SK-N-SH treated with all-trans-retinoic acid at 6 μM for 48 hours (cell line): ENCODE measurements at regions not wholly inside any gene's neighbourhood (a gene's known extent, or its start where the extent isn't known, plus 50 kb on each side); places are given as distances from the start of the nearest gene placed in this dataset.
"Not testable (repeated sequence)": the region's sequence is repeated elsewhere in the genome, so short reads cannot be mapped to it uniquely, and the experiment has no call there.

Source experiments
- ATAC-seq: fragments of 200-7000 bp; cut with Tn5 transposase; 3 replicates; pipeline ENCODE4 v1.9.1; 2020; ENCODE audit warnings: mild to moderate bottlenecking, moderate library complexity
- ARNTL ChIP-seq: fragments of 450-650 bp; formaldehyde crosslinking; IDR thresholded peaks from 2 replicates; pipeline ENCODE4 v1.5.0; 2020; ENCODE audit warnings: low read depth, mild to moderate bottlenecking, moderate library complexity, borderline replicate concordance
- BACH2 ChIP-seq: fragments of 250-450 bp; sonication (Bioruptor Pico); IDR thresholded peaks from 2 replicates; pipeline ENCODE4 v1.9.0; 2021; ENCODE audit warnings: mild to moderate bottlenecking, borderline replicate concordance
- CREB5 ChIP-seq: fragments of 250-450 bp; sonication (Bioruptor Pico); IDR thresholded peaks from 2 replicates; pipeline ENCODE4 v1.5.1; 2020; ENCODE audit warnings: low read depth, mild to moderate bottlenecking, moderate library complexity
- CSRNP3 ChIP-seq: fragments of 250-450 bp; sonication (Bioruptor Pico); IDR thresholded peaks from 2 replicates; pipeline ENCODE4 v1.5.1; 2021; ENCODE audit warnings: mild to moderate bottlenecking, moderate library complexity
- GLIS3 ChIP-seq: fragments of 250-450 bp; sonication (Bioruptor Pico); IDR thresholded peaks from 2 replicates; pipeline ENCODE4 v1.5.0; 2020; ENCODE audit warnings: mild to moderate bottlenecking, moderate library complexity
- ISL1 ChIP-seq: fragments of 250-450 bp; sonication (Bioruptor Pico); IDR thresholded peaks from 2 replicates; pipeline ENCODE4 v2.1.2; 2022; ENCODE audit warnings: mild to moderate bottlenecking, moderate library complexity
- OSR1 ChIP-seq: fragments of 250-450 bp; sonication (Bioruptor Pico); IDR thresholded peaks from 2 replicates; pipeline ENCODE4 v1.8.0; 2022; ENCODE audit warnings: moderate library complexity, mild to moderate bottlenecking, inconsistent platforms
- PATZ1 ChIP-seq: fragments of 250-450 bp; sonication (Bioruptor Pico); IDR thresholded peaks from 2 replicates; pipeline ENCODE4 v1.8.0; 2020; ENCODE audit warnings: mild to moderate bottlenecking, moderate library complexity, borderline replicate concordance
- POU6F1 ChIP-seq: fragments of 250-450 bp; sonication (Bioruptor Pico); IDR thresholded peaks from 2 replicates; pipeline ENCODE4 v1.8.0; 2021; ENCODE audit warnings: low read depth, mild to moderate bottlenecking, moderate library complexity, borderline replicate concordance
- PPARA ChIP-seq: fragments of 250-450 bp; sonication (Bioruptor Pico); IDR thresholded peaks from 2 replicates; pipeline ENCODE4 v1.5.0; 2020; ENCODE audit warnings: mild to moderate bottlenecking, borderline replicate concordance
- RARB ChIP-seq: fragments of 250-450 bp; sonication (Bioruptor Pico); IDR thresholded peaks from 2 replicates; pipeline ENCODE4 v1.8.0; 2021; ENCODE audit warnings: mild to moderate bottlenecking, moderate library complexity
- TCF4 ChIP-seq: fragments of 250-450 bp; sonication (Bioruptor Pico); IDR thresholded peaks from 2 replicates; pipeline ENCODE4 v1.8.0; 2021; ENCODE audit warnings: mild to moderate bottlenecking, moderate library complexity, borderline replicate concordance
- TOX ChIP-seq: fragments of 250-450 bp; sonication (Bioruptor Pico); IDR thresholded peaks from 2 replicates; pipeline ENCODE4 v1.8.0; 2021; ENCODE audit warnings: mild to moderate bottlenecking, moderate library complexity, borderline replicate concordance
- TSHZ2 ChIP-seq: fragments of 250-450 bp; sonication (Bioruptor Pico); IDR thresholded peaks from 2 replicates; pipeline ENCODE4 v1.5.0; 2020; ENCODE audit warnings: mild to moderate bottlenecking, moderate library complexity
- ZC3H10 ChIP-seq: fragments of 250-450 bp; sonication (Bioruptor Pico); IDR thresholded peaks from 2 replicates; pipeline ENCODE4 v1.5.1; 2021; ENCODE audit warnings: mild to moderate bottlenecking, moderate library complexity
- ZFP3 ChIP-seq: fragments of 250-450 bp; sonication (Bioruptor Pico); IDR thresholded peaks from 2 replicates; pipeline ENCODE4 v1.5.0; 2020; ENCODE audit warnings: mild to moderate bottlenecking, moderate library complexity
- ZNF565 ChIP-seq: fragments of 450-650 bp; formaldehyde crosslinking; conservative IDR thresholded peaks from 2 replicates; pipeline ENCODE4 v1.5.0; 2020; ENCODE audit warnings: low read depth, mild to moderate bottlenecking, moderate library complexity
- ZNF70 ChIP-seq: fragments of 450-650 bp; formaldehyde crosslinking; IDR thresholded peaks from 2 replicates; pipeline ENCODE4 v1.5.0; 2020; ENCODE audit warnings: mild to moderate bottlenecking, moderate library complexity
- ZNF8 ChIP-seq: fragments of 450-650 bp; formaldehyde crosslinking; IDR thresholded peaks from 2 replicates; pipeline ENCODE4 v1.5.0; 2020; ENCODE audit warnings: mild to moderate bottlenecking, moderate library complexity

- ATAC-seq = no peak
- TF ChIP-seq GLIS3 (CRISPR knock-in tag) (no peak), TSHZ2 (no peak), ZNF70 (CRISPR knock-in tag) (no peak), ZC3H10 (CRISPR knock-in tag) (no peak), TOX (CRISPR knock-in tag) (no peak), CREB5 (CRISPR knock-in tag) (no peak), ISL1 (CRISPR knock-in tag) (no peak), POU6F1 (CRISPR knock-in tag) (no peak), ARNTL (CRISPR knock-in tag) (no peak), RARB (CRISPR knock-in tag) (no peak), TCF4 (CRISPR knock-in tag) (no peak), ZNF565 (CRISPR knock-in tag) (no peak), OSR1 (CRISPR knock-in tag) (no peak), ZNF8 (CRISPR knock-in tag) (no peak), ZFP3 (CRISPR knock-in tag) (no peak), PATZ1 (CRISPR knock-in tag) (no peak), CSRNP3 (CRISPR knock-in tag) (no peak), BACH2 (no peak), PPARA (CRISPR knock-in tag) (no peak)
Measured at GRCh38 chr17:62135742-62136141, 70.7 kb upstream of the MED13 start.

GRCh38 chr17:62135096-62135495, 70.0 kb upstream of the MED13 start:
- ATAC-seq = not testable (repeated sequence)

- TF ChIP-seq ISL1 (CRISPR knock-in tag) (peak; percentile 88), CSRNP3 (CRISPR knock-in tag) (no peak)
- peak; percentile 59 for ATAC-seq
Measured at GRCh38 chr17:62134397-62134796, 69.3 kb upstream of the MED13 start.

GRCh38 chr17:62131271-62131670, 66.2 kb upstream of the MED13 start:
- not testable (repeated sequence) for ATAC-seq
